B cell (primary cell): ENCODE measurements at regions not wholly inside any gene's neighbourhood (a gene's known extent, or its start where the extent isn't known, plus 50 kb on each side); places are given as distances from the start of the nearest gene placed in this dataset.

Experiments used
- ATAC-seq: fragments of 200-7000 bp; cut with Tn5 transposase; one replicate; pipeline ENCODE4 v1.10.0; 2021; ENCODE audit warnings: low read depth, mild to moderate bottlenecking, moderate number of reproducible peaks, moderate library complexity
- CTCF ChIA-PET: fragments of 350-600 bp; sonication (Branson Sonifier 250); formaldehyde crosslinking; loops from one replicate; lab custom pipeline; 2021; ENCODE audit warnings: antibody characterized with exemption, inconsistent platforms; lab: Charles Lee
- POLR2A ChIA-PET: fragments of 350-600 bp; sonication (Branson Sonifier 250); formaldehyde crosslinking; loops from one replicate; lab custom pipeline; 2021; ENCODE audit warnings: antibody characterized with exemption; lab: Charles Lee
- DNase-seq: peaks from one replicate; pipeline ENCODE4 v3.0.0; 2013
- H2AFZ ChIP-seq: 2 replicates; pipeline ENCODE4 v1.6.1; 2012; ENCODE audit warnings: mild to moderate bottlenecking, low read depth, low read length; ENCODE audit not compliant: insufficient read depth, poor library complexity, severe bottlenecking
- H3K27ac ChIP-seq, 2 donors: 1 replicate in 1 of 2; 2 replicates in 1 of 2; pipeline ENCODE4 v1.5.1; 2012 to 2013; ENCODE audit warnings: low read length in 2 of 2, mild to moderate bottlenecking in 2 of 2, moderate library complexity in 1 of 2
- H3K27me3 ChIP-seq, 4 experiments: fragments of 200-600 bp in 1 of 4; sonication (generic) in 1 of 4; replicated peaks in 1 of 4; 1 replicate in 2 of 4; 2 replicates in 2 of 4; pipeline versions ENCODE4 v1.6.1 to v1.7.0; 2013 to 2016; ENCODE audit warnings: low read length in 3 of 4, mild to moderate bottlenecking in 2 of 4, mixed read lengths in 1 of 4, moderate library complexity in 1 of 4; ENCODE audit not compliant: insufficient read depth in 4 of 4, control insufficient read depth in 3 of 4; ENCODE audit errors: control extremely low read depth in 1 of 4
- H3K36me3 ChIP-seq, 2 experiments: replicated peaks in 1 of 2; 1 replicate in 1 of 2; 2 replicates in 1 of 2; pipeline versions ENCODE4 v1.6.1 to v1.7.1; 2013; ENCODE audit warnings: low read length in 1 of 2; ENCODE audit not compliant: insufficient read depth in 2 of 2, control insufficient read depth in 1 of 2; ENCODE audit errors: control extremely low read depth in 1 of 2, extremely low read depth in 1 of 2
- H3K4me1 ChIP-seq, 2 donors: fragments of 200-600 bp in 1 of 2; sonication (generic) in 1 of 2; 1 replicate in 1 of 2; 2 replicates in 1 of 2; pipeline versions ENCODE4 v1.5.1 to v1.6.1; 2013 to 2017; ENCODE audit warnings: low read length in 2 of 2; ENCODE audit not compliant: control insufficient read depth in 2 of 2, insufficient read depth in 2 of 2
- H3K4me2 ChIP-seq: replicated peaks from 2 replicates; pipeline ENCODE3; 2012; ENCODE audit warnings: mild to moderate bottlenecking, low read depth, low read length; ENCODE audit not compliant: poor library complexity, severe bottlenecking
- H3K4me3 ChIP-seq, 5 experiments: fragments of 200-600 bp in 1 of 5; sonication (generic) in 1 of 5; 1 replicate in 3 of 5; 2 replicates in 2 of 5; pipeline versions ENCODE4 v1.5.1 to v1.7.0; 2011 to 2016; ENCODE audit warnings: low read length in 4 of 5, mild to moderate bottlenecking in 4 of 5, low read depth in 2 of 5, control low read depth in 1 of 5, moderate library complexity in 1 of 5; ENCODE audit not compliant: insufficient read depth in 1 of 5; ENCODE audit errors: control extremely low read depth in 1 of 5, extremely low read depth in 1 of 5
- H3K79me2 ChIP-seq: fragments of 200-600 bp; sonication (generic); one replicate; pipeline ENCODE4 v1.6.0; 2016; ENCODE audit warnings: low read length; ENCODE audit not compliant: control insufficient read depth, insufficient read depth
- H3K9ac ChIP-seq: fragments of 200-600 bp; sonication (generic); 2 replicates; pipeline ENCODE4 v1.6.1; 2017; ENCODE audit warnings: mild to moderate bottlenecking, low read length, moderate library complexity
- H3K9me3 ChIP-seq, 3 donors: one replicate each; pipeline versions ENCODE4 v1.6.1 to v1.7.1; 2013; ENCODE audit warnings: low read length in 2 of 3; ENCODE audit not compliant: control insufficient read depth in 2 of 3, insufficient read depth in 1 of 3; ENCODE audit errors: control extremely low read depth in 1 of 3
- H4K20me1 ChIP-seq: 2 replicates; pipeline ENCODE4 v1.6.0; 2012; ENCODE audit warnings: mild to moderate bottlenecking, low read length; ENCODE audit not compliant: insufficient read depth, control insufficient read depth, poor library complexity, severe bottlenecking
- H3K27ac Mint-ChIP-seq: one replicate; pipeline ENCODE4 v1.8.0; 2021; ENCODE audit warnings: mixed read lengths
- H3K27me3 Mint-ChIP-seq: one replicate; pipeline ENCODE4 v1.8.0; 2021; ENCODE audit warnings: mixed read lengths
- H3K4me1 Mint-ChIP-seq: one replicate; pipeline ENCODE4 v1.8.0; 2021; ENCODE audit warnings: mixed read lengths
- H3K4me3 Mint-ChIP-seq: one replicate; pipeline ENCODE4 v1.8.0; 2021; ENCODE audit warnings: mixed read lengths
- H3K9me3 Mint-ChIP-seq: one replicate; pipeline ENCODE4 v1.8.0; 2022; ENCODE audit warnings: mixed read lengths; ENCODE audit not compliant: insufficient read depth
- CTCF ChIP-seq: fragments of 200-600 bp; IDR thresholded peaks from one replicate; pipeline ENCODE4 v1.8.0; 2022; ENCODE audit warnings: antibody characterized with exemption, mild to moderate bottlenecking
- EZH2 ChIP-seq: IDR thresholded peaks from 2 replicates; pipeline ENCODE4 v1.6.1; 2012; ENCODE audit warnings: borderline replicate concordance, low read depth, mild to moderate bottlenecking, moderate library complexity, low read length; ENCODE audit not compliant: insufficient read depth, poor library complexity, severe bottlenecking
- WGBS: methylation state at CpG from one replicate; pipeline ENCODE4 v1.1.5; 2013; ENCODE audit warnings: missing lambda C conversion rate; ENCODE audit not compliant: insufficient coverage; 5-methylcytosine and 5-hydroxymethylcytosine counted together
- intact Hi-C: fragments of 100-400 bp; cut with micrococcal nuclease; formaldehyde crosslinking; loops from one replicate; pipeline ENCODE4 v1.10.0; 2022

DNA sequence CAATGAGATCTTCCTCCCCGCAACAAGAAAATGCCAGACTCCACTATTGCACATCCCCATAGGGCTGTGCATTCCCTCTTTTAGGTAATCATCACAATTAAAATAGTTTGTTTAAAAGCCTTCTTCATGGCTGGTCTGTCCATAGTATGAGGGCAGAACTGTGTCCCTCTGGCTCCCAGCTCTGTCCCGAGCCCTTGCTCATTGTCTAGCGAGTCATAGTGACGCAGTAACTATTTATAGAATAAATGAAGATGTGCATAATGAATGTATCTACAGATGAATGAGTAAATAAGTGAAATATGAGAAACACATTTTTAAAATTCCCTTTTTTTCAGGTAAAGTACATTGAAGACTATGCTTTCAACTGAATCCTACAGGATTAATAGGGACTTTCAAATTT lies 128.4 kb upstream of the TMC3 start:
- ChIA-PET CTCF (no interaction called here), POLR2A (no interaction called here)
- Histone ChIP-seq H3K4me3 (no peak overlapping the region), H3K9me3 (no peaks in the 10 kb centered on the region), H3K9ac (no peak overlapping the region), H3K4me2 (no peak overlapping the region), H3K4me1 (no peaks in the 10 kb centered on the region), H3K36me3 (no peaks in the 10 kb centered on the region), H2AFZ (no peak overlapping the region), H3K79me2 (no peaks in the 10 kb centered on the region), H4K20me1 (no peaks in the 10 kb centered on the region), H3K27me3 (peaks cover 0 to 3% (median 0%) of the 10 kb centered on the region in 4 experiments), H3K27ac (no peak overlapping the region)
- no peaks in the 10 kb centered on the region for H3K4me1 Mint-ChIP-seq
- no peak for TF ChIP-seq CTCF
- no peak for TF ChIP-seq EZH2
- DNase-seq: no peak
- no CpG with 5 or more reads among the region's 4 CpGs for WGBS
- H3K27me3 Mint-ChIP-seq: peaks cover 4% of the 10 kb centered on the region
- intact Hi-C loops: no loop called here
- no peak overlapping the region for H3K4me3 Mint-ChIP-seq
- peaks cover 2% of the 10 kb centered on the region for H3K9me3 Mint-ChIP-seq
- no peak overlapping the region for H3K27ac Mint-ChIP-seq
- ATAC-seq: no peak

- TF ChIP-seq CTCF: no peak
- ChIA-PET CTCF (interaction anchor here (0.8 kb wide), 1 partner anchor 13 kb away, joined by 3 read pairs; no protein-coding TSS in a partner anchor), POLR2A (no interaction called here)
- Mint-ChIP-seq H3K9me3 (peaks cover 2% of the 10 kb centered on the region), H3K27me3 (peaks cover 8% of the 10 kb centered on the region), H3K4me1 (no peaks in the 10 kb centered on the region), H3K27ac (no peak overlapping the region), H3K4me3 (no peak overlapping the region)
- Histone ChIP-seq H3K4me3 (no peak overlapping the region), H3K27me3 (peaks cover 0 to 3% (median 0%) of the 10 kb centered on the region in 4 experiments), H3K4me2 (no peak overlapping the region), H3K9ac (no peak overlapping the region), H2AFZ (no peak overlapping the region), H3K79me2 (no peaks in the 10 kb centered on the region), H3K36me3 (no peaks in the 10 kb centered on the region), H3K9me3 (no peaks in the 10 kb centered on the region), H4K20me1 (no peaks in the 10 kb centered on the region), H3K27ac (no peak overlapping the region), H3K4me1 (no peaks in the 10 kb centered on the region)
- no peak for DNase-seq
- no peak for ATAC-seq
- intact Hi-C loops: no loop called here
- WGBS: no CpG with 5 or more reads among the region's 4 CpGs
Measured at GRCh38 chr15:81500081-81500480, 126.1 kb upstream of the TMC3 start.
